Calu3 (cell line): ENCODE measurements at regions not wholly inside any gene's neighbourhood (a gene's known extent, or its start where the extent isn't known, plus 50 kb on each side); places are given as distances from the start of the nearest gene placed in this dataset.

Source experiments
- BruUV-seq: library from RNA; stranded (reverse); fragments of 400-500 nt; replicated peaks from 2 replicates; lab custom pipeline; 2021; lab: Mats Ljungman, UMichigan
- CTCF ChIA-PET: fragments of 300-600 bp; sonication (Branson Sonifier 250); formaldehyde crosslinking; loops from one replicate; lab custom pipeline; 2022; ENCODE audit warnings: antibody characterized with exemption; lab: Charles Lee
- DNase-seq: peaks from one replicate; pipeline ENCODE4 v3.0.0; 2022
- H3K27ac Mint-ChIP-seq: one replicate; pipeline ENCODE4 v1.8.0; 2022; ENCODE audit warnings: mixed read lengths; ENCODE audit not compliant: unreplicated experiment
- H3K27me3 Mint-ChIP-seq: one replicate; pipeline ENCODE4 v1.8.0; 2022; ENCODE audit warnings: mixed read lengths; ENCODE audit not compliant: unreplicated experiment
- H3K36me3 Mint-ChIP-seq: one replicate; pipeline ENCODE4 v1.8.0; 2022; ENCODE audit warnings: mild to moderate bottlenecking, moderate library complexity, mixed read lengths; ENCODE audit not compliant: insufficient read depth, unreplicated experiment
- H3K4me1 Mint-ChIP-seq: one replicate; pipeline ENCODE4 v1.8.0; 2022; ENCODE audit warnings: mild to moderate bottlenecking, low read depth, mixed read lengths; ENCODE audit not compliant: unreplicated experiment
- H3K4me3 Mint-ChIP-seq: one replicate; pipeline ENCODE4 v1.8.0; 2022; ENCODE audit warnings: mild to moderate bottlenecking, low read depth, moderate library complexity, mixed read lengths; ENCODE audit not compliant: unreplicated experiment
- H3K9me3 Mint-ChIP-seq: one replicate; pipeline ENCODE4 v1.8.0; 2022; ENCODE audit warnings: low read depth, mixed read lengths; ENCODE audit not compliant: unreplicated experiment
- intact Hi-C: fragments of 100-400 bp; cut with micrococcal nuclease; formaldehyde crosslinking; loops from one replicate; pipeline ENCODE4 v1.10.0; 2022; ENCODE audit not compliant: unreplicated experiment
- TF ChIP-seq, protein P1 (sequence below): fragments of 200-600 bp; IDR thresholded peaks from one replicate; pipeline ENCODE4 v1.8.0; 2022; ENCODE audit warnings: antibody characterized with exemption; ENCODE audit not compliant: unreplicated experiment

GRCh38 chr5:159620853-159621540, 290.7 kb upstream of the IL12B start:
- intact Hi-C loops = no loop called here
- no peak overlapping the region for H3K27ac Mint-ChIP-seq

DNA sequence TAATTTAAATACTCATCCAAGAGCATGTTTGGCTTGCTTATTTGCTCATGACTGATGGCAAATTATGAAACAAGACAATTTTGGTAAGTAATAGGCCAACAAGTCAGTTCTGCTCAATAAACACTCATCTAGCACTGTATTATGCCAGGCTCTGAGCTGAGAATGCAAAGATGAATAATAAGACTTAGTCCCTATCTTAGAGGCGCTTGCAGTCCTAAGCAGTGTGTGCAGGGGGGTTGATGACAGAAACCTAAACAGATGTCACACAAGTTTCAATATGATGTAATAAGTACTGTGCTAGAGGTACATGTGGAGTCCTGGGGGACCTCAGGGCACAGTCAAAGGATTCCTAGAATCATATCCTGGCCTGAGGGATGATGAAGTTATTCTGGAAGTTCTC, 287.6 kb upstream of the ADRA1B start:
- no TSS peak for BruUV-seq
- Mint-ChIP-seq H3K4me1 (no peaks in the 10 kb centered on the region), H3K27me3 (no peaks in the 10 kb centered on the region), H3K27ac (no peak overlapping the region), H3K36me3 (no peaks in the 10 kb centered on the region), H3K4me3 (no peak overlapping the region), H3K9me3 (no peaks in the 10 kb centered on the region)
- DNase-seq = no peak
- TF ChIP-seq, protein P1, sequence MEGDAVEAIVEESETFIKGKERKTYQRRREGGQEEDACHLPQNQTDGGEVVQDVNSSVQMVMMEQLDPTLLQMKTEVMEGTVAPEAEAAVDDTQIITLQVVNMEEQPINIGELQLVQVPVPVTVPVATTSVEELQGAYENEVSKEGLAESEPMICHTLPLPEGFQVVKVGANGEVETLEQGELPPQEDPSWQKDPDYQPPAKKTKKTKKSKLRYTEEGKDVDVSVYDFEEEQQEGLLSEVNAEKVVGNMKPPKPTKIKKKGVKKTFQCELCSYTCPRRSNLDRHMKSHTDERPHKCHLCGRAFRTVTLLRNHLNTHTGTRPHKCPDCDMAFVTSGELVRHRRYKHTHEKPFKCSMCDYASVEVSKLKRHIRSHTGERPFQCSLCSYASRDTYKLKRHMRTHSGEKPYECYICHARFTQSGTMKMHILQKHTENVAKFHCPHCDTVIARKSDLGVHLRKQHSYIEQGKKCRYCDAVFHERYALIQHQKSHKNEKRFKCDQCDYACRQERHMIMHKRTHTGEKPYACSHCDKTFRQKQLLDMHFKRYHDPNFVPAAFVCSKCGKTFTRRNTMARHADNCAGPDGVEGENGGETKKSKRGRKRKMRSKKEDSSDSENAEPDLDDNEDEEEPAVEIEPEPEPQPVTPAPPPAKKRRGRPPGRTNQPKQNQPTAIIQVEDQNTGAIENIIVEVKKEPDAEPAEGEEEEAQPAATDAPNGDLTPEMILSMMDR = no peak
- CTCF ChIA-PET = no interaction called here
- intact Hi-C loops = no loop called here

More at GRCh38 chr5:159620853-159621540, 290.7 kb upstream of the IL12B start:
- H3K9me3 Mint-ChIP-seq = no peaks in the 10 kb centered on the region
- no peak for DNase-seq
- H3K4me1 Mint-ChIP-seq = no peaks in the 10 kb centered on the region
- H3K4me3 Mint-ChIP-seq = no peak overlapping the region
- no peaks in the 10 kb centered on the region for H3K27me3 Mint-ChIP-seq
- CTCF ChIA-PET = no interaction called here
- TF ChIP-seq, protein P1 = no peak
- no TSS peak for BruUV-seq
- H3K36me3 Mint-ChIP-seq = no peaks in the 10 kb centered on the region

- no peak overlapping the region for H3K27ac Mint-ChIP-seq
- no peaks in the 10 kb centered on the region for H3K27me3 Mint-ChIP-seq
- CTCF ChIA-PET = no interaction called here
These were observed 287.1 kb upstream of the ADRA1B start for GRCh38 chr5:159629158-159629557.

GRCh38 chr5:159630545-159630944, 285.7 kb upstream of the ADRA1B start:
- H3K9me3 Mint-ChIP-seq = no peaks in the 10 kb centered on the region
- BruUV-seq = no TSS peak
- CTCF ChIA-PET = no interaction called here

More at GRCh38 chr5:159629158-159629557, 287.1 kb upstream of the ADRA1B start:
- no peak for DNase-seq
- no peaks in the 10 kb centered on the region for H3K36me3 Mint-ChIP-seq
- no peak overlapping the region for H3K4me3 Mint-ChIP-seq
- no peaks in the 10 kb centered on the region for H3K4me1 Mint-ChIP-seq
- intact Hi-C loops = no loop called here
- no TSS peak for BruUV-seq
- no peaks in the 10 kb centered on the region for H3K9me3 Mint-ChIP-seq
- TF ChIP-seq, protein P1 = no peak

More at GRCh38 chr5:159630545-159630944, 285.7 kb upstream of the ADRA1B start:
- H3K36me3 Mint-ChIP-seq = no peaks in the 10 kb centered on the region
- H3K27me3 Mint-ChIP-seq = no peaks in the 10 kb centered on the region
- H3K27ac Mint-ChIP-seq = no peak overlapping the region
- H3K4me1 Mint-ChIP-seq = no peaks in the 10 kb centered on the region
- H3K4me3 Mint-ChIP-seq = no peak overlapping the region
- DNase-seq = no peak
- TF ChIP-seq, protein P1 = no peak
- intact Hi-C loops = no loop called here
